Adrenal gland (tissue), 9 donors: ENCODE measurements at regions not wholly inside any gene's neighbourhood (a gene's known extent, or its start where the extent isn't known, plus 50 kb on each side); places are given as distances from the start of the nearest gene placed in this dataset.
A peak's percentile ranks its signal among the peaks of the same experiment; 100 is the strongest.

Experiments
- DNase-seq, 7 donors: peaks; one replicate each; pipeline ENCODE4 v3.0.0-alpha.2; 2019 to 2020
- H3K27ac ChIP-seq, 5 donors: fragments of 200-600 bp; sonication (generic) in 4 of 5; 1 replicate in 3 of 5; 2 replicates in 2 of 5; pipeline versions ENCODE4 v1.5.1 to v1.8.0; 2016 to 2020; ENCODE audit warnings: mild to moderate bottlenecking in 1 of 5
- H3K27me3 ChIP-seq: fragments of 200-600 bp; 2 replicates; pipeline ENCODE4 v1.8.0; 2021
- H3K36me3 ChIP-seq, 2 donors: fragments of 200-600 bp; replicated peaks in 1 of 2; 1 replicate in 1 of 2; 2 replicates in 1 of 2; pipeline versions ENCODE4 v1.5.1 to v1.8.0; 2018 to 2022
- H3K4me1 ChIP-seq, 2 donors: fragments of 200-600 bp; replicated peaks in 1 of 2; 1 replicate in 1 of 2; 2 replicates in 1 of 2; pipeline versions ENCODE4 v1.5.1 to v1.8.0; 2018 to 2021
- H3K4me3 ChIP-seq, 4 donors: fragments of 200-600 bp; sonication (generic) in 3 of 4; one replicate each; pipeline ENCODE4 v1.5.1; 2016 to 2018
- H3K9me3 ChIP-seq, 3 donors: fragments of 200-600 bp; sonication (generic) in 1 of 3; replicated peaks in 1 of 3; 1 replicate in 2 of 3; 2 replicates in 1 of 3; pipeline versions ENCODE4 v1.5.1 to v1.8.0; 2016 to 2021
- POLR2A ChIP-seq, 2 donors: fragments of 450-650 bp; IDR thresholded peaks; one replicate each; pipeline ENCODE4 v1.6.1; 2017; ENCODE audit warnings: antibody characterized with exemption in 2 of 2, mild to moderate bottlenecking in 2 of 2, moderate library complexity in 1 of 2
- WGBS, 4 donors: extraction: QIAGEN DNeasy Blood & Tissue Kit in 2 of 4; methylation state at CpG; one replicate each; pipeline versions ENCODE4 v1.1.5 to v1.1.7; 2013 to 2017; 5-methylcytosine and 5-hydroxymethylcytosine counted together
- intact Hi-C, 2 donors: fragments of 100-400 bp; cut with DNase I; formaldehyde crosslinking; loops; one replicate each; pipeline versions ENCODE4 v1.14.1 to v1.15.0; 2022 to 2023
- TF ChIP-seq, protein P1 (sequence below), 6 experiments: fragments of 450-650 bp in 4 of 6; fragments of 200-600 bp in 2 of 6; sonication (generic) in 1 of 6; IDR thresholded peaks; 1 replicate in 5 of 6; 2 replicates in 1 of 6; pipeline versions ENCODE4 v1.5.1 to v1.8.0; 2016 to 2021; ENCODE audit warnings: antibody characterized with exemption in 6 of 6, mild to moderate bottlenecking in 2 of 6, moderate library complexity in 1 of 6
- donor health status: healthy with polysubstance abuse.
- donor health status: Bipolar disorder and iron deficiency.
- donor health status: DM: yes; HTN: yes; CAD: no.
- donor health status: DM: no; HTN: no; CAD: no.
- donor health status: DM: no; HTN: no; CAD: no.

- intact Hi-C loops, result loop anchor here (5.0 to 10.0 kb wide), 2 partner anchors 210 to 217 kb away; no protein-coding TSS in a partner anchor
- no peak overlapping the region for H3K27ac ChIP-seq
- H3K9me3 ChIP-seq, result no peaks in the 10 kb centered on the region
- no peak overlapping the region for H3K4me3 ChIP-seq
- DNase-seq, result no peak
- 72 to 84% (median 78%) methylated on average over 3 of the region's 3 CpGs for WGBS, 4 donors
- H3K27me3 ChIP-seq, result no peaks in the 10 kb centered on the region
- H3K36me3 ChIP-seq, result no peaks in the 10 kb centered on the region
- no peak for TF ChIP-seq POLR2A (IDR thresholded peaks at IDR 0.05)
- TF ChIP-seq, protein P1, sequence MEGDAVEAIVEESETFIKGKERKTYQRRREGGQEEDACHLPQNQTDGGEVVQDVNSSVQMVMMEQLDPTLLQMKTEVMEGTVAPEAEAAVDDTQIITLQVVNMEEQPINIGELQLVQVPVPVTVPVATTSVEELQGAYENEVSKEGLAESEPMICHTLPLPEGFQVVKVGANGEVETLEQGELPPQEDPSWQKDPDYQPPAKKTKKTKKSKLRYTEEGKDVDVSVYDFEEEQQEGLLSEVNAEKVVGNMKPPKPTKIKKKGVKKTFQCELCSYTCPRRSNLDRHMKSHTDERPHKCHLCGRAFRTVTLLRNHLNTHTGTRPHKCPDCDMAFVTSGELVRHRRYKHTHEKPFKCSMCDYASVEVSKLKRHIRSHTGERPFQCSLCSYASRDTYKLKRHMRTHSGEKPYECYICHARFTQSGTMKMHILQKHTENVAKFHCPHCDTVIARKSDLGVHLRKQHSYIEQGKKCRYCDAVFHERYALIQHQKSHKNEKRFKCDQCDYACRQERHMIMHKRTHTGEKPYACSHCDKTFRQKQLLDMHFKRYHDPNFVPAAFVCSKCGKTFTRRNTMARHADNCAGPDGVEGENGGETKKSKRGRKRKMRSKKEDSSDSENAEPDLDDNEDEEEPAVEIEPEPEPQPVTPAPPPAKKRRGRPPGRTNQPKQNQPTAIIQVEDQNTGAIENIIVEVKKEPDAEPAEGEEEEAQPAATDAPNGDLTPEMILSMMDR (IDR thresholded peaks at IDR 0.05), result no peak
- H3K4me1 ChIP-seq, result no peaks in the 10 kb centered on the region
Observed at GRCh38 chr10:27447540-27447939, 56.6 kb upstream of the RAB18 start.

DNA sequence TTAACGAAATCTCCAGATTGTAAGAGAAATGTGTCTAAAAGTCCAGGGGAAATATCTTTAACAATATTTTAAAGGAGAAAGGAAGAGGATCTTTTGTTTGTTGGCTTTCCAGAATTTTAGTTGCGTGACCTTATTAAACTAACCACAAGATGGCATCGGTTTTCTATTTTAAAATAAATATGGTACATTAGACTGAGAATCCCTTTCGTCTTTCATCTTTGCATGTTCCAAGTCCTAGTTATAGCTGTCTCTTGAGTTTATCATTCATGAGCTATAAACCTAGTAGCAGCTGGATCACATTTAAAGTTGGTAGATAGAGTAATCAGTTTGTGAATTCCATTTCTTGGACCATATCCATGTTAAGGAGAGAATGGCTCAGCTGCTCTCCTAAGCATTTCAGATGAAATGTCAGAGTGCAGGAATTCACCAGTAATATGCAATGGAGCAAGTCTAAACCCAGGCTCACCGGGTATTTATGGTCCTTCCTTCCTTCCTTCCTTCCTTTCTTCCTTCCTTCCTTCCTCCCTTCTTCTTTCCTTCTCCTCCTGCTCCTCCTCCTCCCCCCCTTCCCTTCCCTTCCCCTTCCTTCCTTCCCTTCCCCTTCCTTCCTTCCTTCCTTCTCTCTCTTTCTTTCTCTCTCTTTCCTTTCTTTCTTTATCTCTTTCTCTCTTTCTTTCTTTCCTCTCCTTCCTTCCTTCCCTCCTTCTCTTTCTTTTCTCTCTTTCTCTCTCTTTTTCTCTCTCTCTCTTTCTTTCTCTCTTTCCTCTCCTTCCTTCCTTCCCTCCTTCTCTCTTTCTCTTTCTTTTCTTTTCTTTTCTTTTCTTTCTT, 57.8 kb upstream of the RAB18 start:
- no peak overlapping the region for H3K27ac ChIP-seq
- intact Hi-C loops, result loop anchor here (5.0 to 10.0 kb wide), 2 partner anchors 211 to 218 kb away; no protein-coding TSS in a partner anchor

DNA sequence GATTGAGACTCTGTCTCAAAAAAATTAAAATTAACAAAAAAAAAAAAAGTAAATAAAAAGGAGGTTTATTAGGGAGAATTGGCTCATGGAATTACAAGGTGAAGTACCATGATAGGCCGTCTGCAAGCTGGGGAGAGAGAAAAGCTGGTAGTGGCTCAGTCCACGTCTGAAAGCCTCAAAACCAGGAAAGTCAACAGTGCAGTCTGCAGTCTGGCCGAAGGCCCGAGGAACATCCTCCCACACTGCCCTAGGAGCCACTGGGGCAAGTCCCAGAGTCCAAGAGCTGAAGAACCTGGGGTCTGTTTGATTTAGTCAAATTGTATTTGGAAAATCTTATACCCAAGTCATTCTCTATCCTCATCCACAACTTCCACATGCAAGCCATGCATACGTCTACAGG, 59.0 kb upstream of the RAB18 start:
- Histone ChIP-seq H3K27me3 (no peaks in the 10 kb centered on the region), H3K4me3 (no peak overlapping the region)
- 60 to 71% (median 68%) methylated on average over 5 of the region's 5 CpGs for WGBS, 4 donors

More for the DNA sequence above, 57.8 kb upstream of the RAB18 start:
- no peak for DNase-seq
- Histone ChIP-seq H3K27me3 (no peaks in the 10 kb centered on the region), H3K4me3 (no peak overlapping the region), H3K36me3 (no peaks in the 10 kb centered on the region), H3K4me1 (no peaks in the 10 kb centered on the region), H3K9me3 (no peaks in the 10 kb centered on the region)
- 4 to 11% (median 9%) methylated on average over 5 of the region's 5 CpGs for WGBS, 4 donors
- TF ChIP-seq, protein P1 (IDR thresholded peaks at IDR 0.05), result peak; percentile 23 to 60 (median 40)
- no peak for TF ChIP-seq POLR2A (IDR thresholded peaks at IDR 0.05)

DNA sequence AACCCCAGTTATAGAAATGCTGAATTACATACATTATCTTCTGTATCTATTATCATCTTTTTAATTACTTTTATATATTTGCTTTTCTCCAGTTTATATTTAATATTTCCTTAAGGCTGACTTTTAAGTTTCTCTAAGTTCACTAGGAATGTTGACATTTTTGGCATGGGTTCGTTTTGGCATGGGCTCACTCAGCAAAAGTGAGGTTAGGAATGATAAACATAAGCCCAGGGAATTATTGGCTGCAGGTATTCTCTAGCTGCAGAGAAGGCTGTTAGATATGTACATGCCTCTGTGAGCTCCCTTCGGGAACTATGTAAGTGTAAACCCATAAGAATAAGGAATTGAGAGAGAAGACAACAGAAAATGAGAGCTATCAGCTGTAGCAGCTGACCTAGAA, 63.6 kb upstream of the RAB18 start:
- H3K4me3 ChIP-seq, result no peak overlapping the region
- WGBS, 4 donors, result 41 to 53% (median 43%) methylated on average over 2 of the region's 2 CpGs

More for the DNA sequence above, 59.0 kb upstream of the RAB18 start:
- Histone ChIP-seq H3K27ac (no peak overlapping the region), H3K9me3 (no peaks in the 10 kb centered on the region), H3K36me3 (no peaks in the 10 kb centered on the region), H3K4me1 (no peaks in the 10 kb centered on the region)
- no peak for DNase-seq
- no peak for TF ChIP-seq POLR2A (IDR thresholded peaks at IDR 0.05)
- TF ChIP-seq, protein P1 (IDR thresholded peaks at IDR 0.05), result no peak
- intact Hi-C loops, result loop anchor here (5.0 to 10.0 kb wide), 2 partner anchors 212 to 220 kb away; no protein-coding TSS in a partner anchor

More for the DNA sequence above, 63.6 kb upstream of the RAB18 start:
- TF ChIP-seq, protein P1 (IDR thresholded peaks at IDR 0.05), result no peak
- no peak for TF ChIP-seq POLR2A (IDR thresholded peaks at IDR 0.05)
- intact Hi-C loops, result loop anchor here in 1 of 2 donors (10.0 kb wide), 1 partner anchor 224 kb away; no protein-coding TSS in a partner anchor
- H3K27me3 ChIP-seq, result no peaks in the 10 kb centered on the region
- no peaks in the 10 kb centered on the region for H3K9me3 ChIP-seq
- DNase-seq, result no peak
- no peak overlapping the region for H3K27ac ChIP-seq
- H3K36me3 ChIP-seq, result no peaks in the 10 kb centered on the region
- no peaks in the 10 kb centered on the region for H3K4me1 ChIP-seq
